Nephron (organoid): ENCODE measurements at regions not wholly inside any gene's neighbourhood (a gene's known extent, or its start where the extent isn't known, plus 50 kb on each side); places are given as distances from the start of the nearest gene placed in this dataset.

Source experiments
- H3K27ac Mint-ChIP-seq, 3 experiments: 2 replicates each; pipeline ENCODE4 v1.8.0; 2020; ENCODE audit warnings: mixed read lengths in 3 of 3, mild to moderate bottlenecking in 2 of 3, moderate library complexity in 1 of 3
- H3K27me3 Mint-ChIP-seq: 2 replicates; pipeline ENCODE4 v1.8.0; 2021; ENCODE audit warnings: low read depth, mild to moderate bottlenecking, moderate library complexity, mixed read lengths
- H3K36me3 Mint-ChIP-seq: 2 replicates; pipeline ENCODE4 v1.8.0; 2020; ENCODE audit warnings: low read depth, mixed read lengths
- H3K4me1 Mint-ChIP-seq: 2 replicates; pipeline ENCODE4 v1.8.0; 2020; ENCODE audit warnings: mixed read lengths
- H3K4me3 Mint-ChIP-seq, 3 experiments: 2 replicates each; pipeline ENCODE4 v1.8.0; 2020; ENCODE audit warnings: mild to moderate bottlenecking in 3 of 3, mixed read lengths in 3 of 3, moderate library complexity in 2 of 3
- H3K9me3 Mint-ChIP-seq: 2 replicates; pipeline ENCODE4 v1.8.0; 2020; ENCODE audit warnings: mixed read lengths
- TF ChIP-seq, protein P1 (sequence below), 3 experiments: fragments of 200-600 bp; sonication (generic); IDR thresholded peaks; one replicate each; pipeline ENCODE4 v1.5.0; 2021; ENCODE audit warnings: antibody characterized with exemption in 3 of 3; ENCODE audit not compliant: unreplicated experiment in 3 of 3

DNA sequence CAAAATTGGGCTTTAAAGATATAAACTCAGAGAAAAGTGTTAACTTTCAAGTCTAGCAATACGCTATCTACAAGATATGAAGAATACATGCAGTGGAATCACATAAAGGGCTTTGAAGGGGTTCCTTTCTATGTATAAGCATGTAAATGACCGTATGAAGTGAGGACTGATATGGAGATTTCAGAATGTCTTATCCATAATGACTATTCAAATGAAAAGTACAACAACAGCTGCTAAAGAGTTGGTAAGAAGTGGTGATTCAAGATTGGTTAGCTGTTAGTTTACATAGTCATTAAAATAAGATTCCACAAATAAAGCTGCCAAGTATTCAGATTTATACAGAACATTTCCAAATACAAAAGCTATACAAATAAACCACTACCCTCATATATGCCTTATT lies 153.4 kb upstream of the STARD13 start:
- H3K27ac Mint-ChIP-seq, result no peak overlapping the region
- H3K4me3 Mint-ChIP-seq, result no peak overlapping the region
- no peaks in the 10 kb centered on the region for H3K4me1 Mint-ChIP-seq
- TF ChIP-seq, protein P1, sequence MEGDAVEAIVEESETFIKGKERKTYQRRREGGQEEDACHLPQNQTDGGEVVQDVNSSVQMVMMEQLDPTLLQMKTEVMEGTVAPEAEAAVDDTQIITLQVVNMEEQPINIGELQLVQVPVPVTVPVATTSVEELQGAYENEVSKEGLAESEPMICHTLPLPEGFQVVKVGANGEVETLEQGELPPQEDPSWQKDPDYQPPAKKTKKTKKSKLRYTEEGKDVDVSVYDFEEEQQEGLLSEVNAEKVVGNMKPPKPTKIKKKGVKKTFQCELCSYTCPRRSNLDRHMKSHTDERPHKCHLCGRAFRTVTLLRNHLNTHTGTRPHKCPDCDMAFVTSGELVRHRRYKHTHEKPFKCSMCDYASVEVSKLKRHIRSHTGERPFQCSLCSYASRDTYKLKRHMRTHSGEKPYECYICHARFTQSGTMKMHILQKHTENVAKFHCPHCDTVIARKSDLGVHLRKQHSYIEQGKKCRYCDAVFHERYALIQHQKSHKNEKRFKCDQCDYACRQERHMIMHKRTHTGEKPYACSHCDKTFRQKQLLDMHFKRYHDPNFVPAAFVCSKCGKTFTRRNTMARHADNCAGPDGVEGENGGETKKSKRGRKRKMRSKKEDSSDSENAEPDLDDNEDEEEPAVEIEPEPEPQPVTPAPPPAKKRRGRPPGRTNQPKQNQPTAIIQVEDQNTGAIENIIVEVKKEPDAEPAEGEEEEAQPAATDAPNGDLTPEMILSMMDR (IDR thresholded peaks at IDR 0.05; ENCODE audit: unreplicated experiment in 3 of 3), result no peak
- H3K27me3 Mint-ChIP-seq, result no peaks in the 10 kb centered on the region
- H3K36me3 Mint-ChIP-seq, result no peaks in the 10 kb centered on the region
- no peaks in the 10 kb centered on the region for H3K9me3 Mint-ChIP-seq

DNA sequence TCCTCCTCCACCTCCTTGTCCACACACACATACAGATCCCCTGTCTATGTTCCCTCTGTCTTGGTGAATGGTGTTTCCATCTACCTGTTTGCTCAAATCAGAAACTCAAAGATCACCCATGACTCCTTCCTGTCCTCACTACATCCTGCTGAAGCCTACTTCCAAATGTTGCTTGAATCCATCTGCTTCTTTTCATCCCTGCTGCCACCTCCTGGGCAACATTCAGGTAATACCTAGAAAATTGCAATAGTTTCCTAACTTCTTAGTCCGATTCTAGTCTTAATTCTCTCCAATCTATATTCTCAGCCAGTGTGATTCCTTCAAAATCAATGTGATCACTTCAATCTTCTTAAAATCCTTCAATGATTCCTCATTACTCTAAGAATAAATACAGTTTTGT lies 155.5 kb upstream of the STARD13 start:
- H3K4me1 Mint-ChIP-seq, result no peaks in the 10 kb centered on the region
- H3K27me3 Mint-ChIP-seq, result no peaks in the 10 kb centered on the region
- H3K9me3 Mint-ChIP-seq, result no peaks in the 10 kb centered on the region
- no peak overlapping the region for H3K27ac Mint-ChIP-seq
- TF ChIP-seq, protein P1 (IDR thresholded peaks at IDR 0.05; ENCODE audit: unreplicated experiment in 3 of 3), result peak; percentile 23 to 31 (median 29)
- H3K4me3 Mint-ChIP-seq, result no peak overlapping the region
- H3K36me3 Mint-ChIP-seq, result no peaks in the 10 kb centered on the region

DNA sequence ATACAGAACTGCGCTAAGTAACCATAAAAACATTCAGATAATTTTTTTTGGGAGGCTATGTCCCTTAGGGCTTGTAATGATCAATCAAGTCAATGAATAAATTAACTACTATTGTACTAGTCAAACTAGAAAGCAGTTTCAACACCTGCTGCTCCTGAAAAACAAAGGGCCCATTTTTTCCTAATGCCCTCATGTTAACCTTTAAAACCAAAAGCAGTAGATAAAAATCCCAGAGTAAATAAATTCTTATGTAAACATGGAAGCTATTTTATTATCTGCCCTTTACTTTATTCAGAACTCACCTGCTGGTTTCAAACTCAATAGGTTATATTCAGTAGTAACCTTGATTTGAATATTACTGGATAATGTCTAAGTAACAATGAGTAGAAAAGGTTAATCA lies 159.5 kb upstream of the STARD13 start:
- H3K36me3 Mint-ChIP-seq, result no peaks in the 10 kb centered on the region
- H3K4me3 Mint-ChIP-seq, result no peak overlapping the region
- H3K9me3 Mint-ChIP-seq, result peaks cover 3% of the 10 kb centered on the region
- no peak overlapping the region for H3K27ac Mint-ChIP-seq
- TF ChIP-seq, protein P1 (IDR thresholded peaks at IDR 0.05; ENCODE audit: unreplicated experiment in 3 of 3), result no peak
- no peaks in the 10 kb centered on the region for H3K27me3 Mint-ChIP-seq
- no peaks in the 10 kb centered on the region for H3K4me1 Mint-ChIP-seq

DNA sequence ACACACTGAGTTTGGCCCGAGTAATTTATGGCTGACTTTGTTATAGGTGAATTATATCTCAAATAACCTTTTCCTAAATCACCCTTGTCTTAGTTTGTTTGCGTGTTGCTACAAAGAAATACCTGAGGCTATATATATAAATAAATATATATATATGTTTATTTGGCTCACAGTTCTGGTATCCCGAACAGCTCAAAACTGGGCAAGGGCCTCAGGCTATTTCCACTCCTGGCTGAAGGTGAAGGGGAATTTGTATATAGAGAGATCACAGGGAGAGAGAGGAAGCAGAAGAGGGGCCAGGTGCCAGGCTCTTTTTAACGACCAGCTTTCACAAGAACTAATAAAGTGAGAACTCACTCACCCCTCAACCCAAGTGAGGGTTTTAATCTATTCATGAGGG lies 159.9 kb upstream of the STARD13 start:
- no peaks in the 10 kb centered on the region for H3K36me3 Mint-ChIP-seq
- no peaks in the 10 kb centered on the region for H3K27me3 Mint-ChIP-seq
- H3K9me3 Mint-ChIP-seq, result peaks cover 3% of the 10 kb centered on the region
- H3K4me1 Mint-ChIP-seq, result no peaks in the 10 kb centered on the region
- no peak overlapping the region for H3K4me3 Mint-ChIP-seq
- TF ChIP-seq, protein P1 (IDR thresholded peaks at IDR 0.05; ENCODE audit: unreplicated experiment in 3 of 3), result no peak
- H3K27ac Mint-ChIP-seq, result no peak overlapping the region

DNA sequence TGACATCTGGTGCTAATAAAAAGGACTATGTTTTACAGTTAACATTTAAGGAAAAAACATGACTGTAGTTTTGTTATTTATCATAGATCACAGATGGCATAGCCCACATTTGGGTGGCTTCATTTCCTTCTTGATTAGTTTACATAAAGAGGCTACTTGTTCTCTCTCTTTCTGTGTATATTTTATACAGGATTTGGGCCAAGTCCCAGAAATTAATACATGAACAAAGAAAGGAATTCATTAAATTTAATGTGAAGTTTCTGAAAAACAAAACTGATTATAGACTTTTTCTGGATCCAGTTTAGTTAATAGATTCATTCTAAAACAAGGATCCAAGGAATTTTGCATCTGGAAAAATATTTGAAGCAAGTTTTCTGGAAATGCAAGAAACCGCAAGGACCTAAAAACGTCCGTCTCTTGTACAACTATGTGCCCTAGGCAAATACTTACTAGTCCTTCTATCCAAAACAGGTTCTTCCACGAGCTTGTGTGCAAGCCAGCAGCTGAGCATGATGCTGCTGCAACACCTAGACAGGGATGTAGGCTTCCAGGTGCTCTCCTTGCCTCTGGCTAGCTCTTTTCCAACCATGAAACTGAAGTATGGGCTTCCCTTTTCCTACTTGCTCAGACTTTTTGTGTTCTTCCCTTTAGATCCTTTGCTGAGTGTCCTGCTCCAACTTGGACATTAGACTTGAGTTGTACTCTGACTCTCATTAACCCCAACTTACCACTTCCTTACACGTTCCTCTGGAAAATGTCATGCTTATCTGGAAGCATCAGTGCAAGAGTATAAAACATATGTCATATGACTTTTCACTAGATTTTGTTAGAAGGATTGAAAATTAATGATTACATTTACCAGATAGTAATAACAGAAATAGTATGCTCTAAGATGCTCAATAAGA lies 161.5 kb upstream of the STARD13 start:
- Mint-ChIP-seq H3K9me3 (peaks cover 3% of the 10 kb centered on the region), H3K27ac (no peak overlapping the region), H3K27me3 (no peaks in the 10 kb centered on the region), H3K4me1 (no peaks in the 10 kb centered on the region), H3K36me3 (no peaks in the 10 kb centered on the region), H3K4me3 (no peak overlapping the region)
- TF ChIP-seq, protein P1 (IDR thresholded peaks at IDR 0.05; ENCODE audit: unreplicated experiment in 3 of 3), result no peak

DNA sequence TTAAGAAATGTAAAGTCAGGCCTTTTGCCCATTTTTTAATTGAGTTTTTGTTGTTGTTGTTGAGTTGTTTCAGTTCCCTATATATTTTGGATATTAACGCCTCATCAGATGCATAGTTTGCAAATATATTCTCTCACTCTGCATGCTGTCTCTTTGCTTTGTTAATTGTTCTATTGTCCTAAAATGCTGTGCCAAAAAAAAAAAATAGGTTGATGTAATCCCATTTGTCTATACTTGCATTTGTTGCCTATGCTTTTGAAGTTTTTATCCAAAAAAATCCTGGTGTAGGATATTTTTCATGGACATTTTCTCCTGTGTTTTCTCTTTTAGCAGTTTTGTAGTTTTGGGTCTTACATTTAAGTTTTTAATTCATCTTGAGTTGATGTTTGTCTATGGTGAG lies 163.3 kb upstream of the STARD13 start:
- H3K27ac Mint-ChIP-seq, result no peak overlapping the region
- H3K9me3 Mint-ChIP-seq, result peaks cover 3% of the 10 kb centered on the region
- H3K27me3 Mint-ChIP-seq, result no peaks in the 10 kb centered on the region
- TF ChIP-seq, protein P1 (IDR thresholded peaks at IDR 0.05; ENCODE audit: unreplicated experiment in 3 of 3), result no peak
- H3K4me1 Mint-ChIP-seq, result peaks cover 5% of the 10 kb centered on the region
- no peaks in the 10 kb centered on the region for H3K36me3 Mint-ChIP-seq
- H3K4me3 Mint-ChIP-seq, result no peak overlapping the region
